ENCODE measurements at regions not wholly inside any gene's neighbourhood (a gene's known extent, or its start where the extent isn't known, plus 50 kb on each side); places are given as distances from the start of the nearest gene placed in this dataset.

GRCh38 chr3:72220946-72221345 lies 436.0 kb upstream of the PROK2 start:
- POLR2A ChIA-PET = no interaction called here
- Histone ChIP-seq H3K4me1 (ENCODE audit: insufficient read depth, low read length) (no peaks in the 10 kb centered on the region), H3K9me3 (ENCODE audit: low read length) (peaks cover 6% of the 10 kb centered on the region), H3K27ac (ENCODE audit: low read depth, low read length) (no peak overlapping the region), H3K4me3 (ENCODE audit: low read length) (no peak overlapping the region), H3K27me3 (ENCODE audit: insufficient read depth, low read length, poor library complexity, severe bottlenecking) (no peaks in the 10 kb centered on the region), H3K36me3 (ENCODE audit: insufficient read depth, low read length) (no peaks in the 10 kb centered on the region)
- Mint-ChIP-seq H3K9me3 (peaks cover 15 to 21% (median 18%) of the 10 kb centered on the region in 5 donors), H3K4me3 (no peak overlapping the region), H3K4me1 (no peaks in the 10 kb centered on the region), H3K27me3 (peaks cover 3 to 14% of the 10 kb centered on the region in 2 donors), H3K36me3 (no peaks in the 10 kb centered on the region), H3K27ac (no peak overlapping the region)
- no peak for DNase-seq
- CTCF ChIA-PET = no interaction called here

- Histone ChIP-seq H3K36me3 (ENCODE audit: insufficient read depth, low read length) (no peaks in the 10 kb centered on the region), H3K27me3 (ENCODE audit: insufficient read depth, low read length, poor library complexity, severe bottlenecking) (no peaks in the 10 kb centered on the region), H3K4me1 (ENCODE audit: insufficient read depth, low read length) (no peaks in the 10 kb centered on the region), H3K4me3 (ENCODE audit: low read length) (no peak overlapping the region), H3K27ac (ENCODE audit: low read depth, low read length) (no peak overlapping the region), H3K9me3 (ENCODE audit: low read length) (no peaks in the 10 kb centered on the region)
- ChIA-PET CTCF (no interaction called here), POLR2A (no interaction called here)
- Mint-ChIP-seq H3K27me3 (peaks cover 3 to 14% of the 10 kb centered on the region in 2 donors), H3K36me3 (no peaks in the 10 kb centered on the region), H3K9me3 (peaks cover 6 to 9% (median 8%) of the 10 kb centered on the region in 5 donors), H3K4me3 (no peak overlapping the region), H3K27ac (no peak overlapping the region), H3K4me1 (no peaks in the 10 kb centered on the region)
- DNase-seq = no peak
These were observed 434.8 kb upstream of the PROK2 start for GRCh38 chr3:72219752-72220151.

GRCh38 chr3:72217570-72217969 lies 432.6 kb upstream of the PROK2 start:
- DNase-seq = no peak
- POLR2A ChIA-PET = no interaction called here
- Histone ChIP-seq H3K27me3 (ENCODE audit: insufficient read depth, low read length, poor library complexity, severe bottlenecking) (no peaks in the 10 kb centered on the region), H3K9me3 (ENCODE audit: low read length) (no peaks in the 10 kb centered on the region), H3K27ac (ENCODE audit: low read depth, low read length) (no peak overlapping the region), H3K4me1 (ENCODE audit: insufficient read depth, low read length) (no peaks in the 10 kb centered on the region), H3K4me3 (ENCODE audit: low read length) (no peak overlapping the region), H3K36me3 (ENCODE audit: insufficient read depth, low read length) (no peaks in the 10 kb centered on the region)
- no peaks in the 10 kb centered on the region for H3K36me3 Mint-ChIP-seq
- H3K4me1 Mint-ChIP-seq = no peaks in the 10 kb centered on the region
- no peak overlapping the region for H3K27ac Mint-ChIP-seq
- CTCF ChIA-PET = no interaction called here
- H3K9me3 Mint-ChIP-seq = no peaks in the 10 kb centered on the region
- H3K27me3 Mint-ChIP-seq = peaks cover 3 to 14% of the 10 kb centered on the region in 2 donors
- H3K4me3 Mint-ChIP-seq = no peak overlapping the region

- ChIA-PET CTCF (no interaction called here), POLR2A (no interaction called here)
- DNase-seq = no peak
- no peaks in the 10 kb centered on the region for H3K27me3 ChIP-seq (ENCODE audit: insufficient read depth, low read length, poor library complexity, severe bottlenecking)
- no peaks in the 10 kb centered on the region for H3K36me3 Mint-ChIP-seq
- H3K9me3 Mint-ChIP-seq = no peaks in the 10 kb centered on the region
- H3K4me1 ChIP-seq (ENCODE audit: insufficient read depth, low read length) = no peaks in the 10 kb centered on the region
- peaks cover 4 to 12% of the 10 kb centered on the region in 2 donors for H3K27me3 Mint-ChIP-seq
- no peak overlapping the region for H3K27ac ChIP-seq (ENCODE audit: low read depth, low read length)
- no peak overlapping the region for H3K27ac Mint-ChIP-seq
- no peak overlapping the region for H3K4me3 Mint-ChIP-seq
- no peaks in the 10 kb centered on the region for H3K4me1 Mint-ChIP-seq
- no peaks in the 10 kb centered on the region for H3K9me3 ChIP-seq (ENCODE audit: low read length)
- no peaks in the 10 kb centered on the region for H3K36me3 ChIP-seq (ENCODE audit: insufficient read depth, low read length)
- no peak overlapping the region for H3K4me3 ChIP-seq (ENCODE audit: low read length)
These were observed 429.4 kb upstream of the PROK2 start for GRCh38 chr3:72214066-72214951.

GRCh38 chr3:72213296-72214065 lies 428.5 kb upstream of the PROK2 start:
- Mint-ChIP-seq H3K4me3 (no peak overlapping the region), H3K9me3 (no peaks in the 10 kb centered on the region), H3K27ac (no peak overlapping the region), H3K4me1 (no peaks in the 10 kb centered on the region), H3K27me3 (peaks cover 4 to 8% of the 10 kb centered on the region in 2 donors), H3K36me3 (no peaks in the 10 kb centered on the region)
- H3K27me3 ChIP-seq (ENCODE audit: insufficient read depth, low read length, poor library complexity, severe bottlenecking) = no peaks in the 10 kb centered on the region
- H3K4me3 ChIP-seq (ENCODE audit: low read length) = no peak overlapping the region
- DNase-seq = no peak
- ChIA-PET CTCF (no interaction called here), POLR2A (no interaction called here)
- H3K9me3 ChIP-seq (ENCODE audit: low read length) = no peaks in the 10 kb centered on the region
- H3K27ac ChIP-seq (ENCODE audit: low read depth, low read length) = no peak overlapping the region
- no peaks in the 10 kb centered on the region for H3K4me1 ChIP-seq (ENCODE audit: insufficient read depth, low read length)
- no peaks in the 10 kb centered on the region for H3K36me3 ChIP-seq (ENCODE audit: insufficient read depth, low read length)

- CTCF ChIA-PET = no interaction called here
- H3K4me1 Mint-ChIP-seq = no peaks in the 10 kb centered on the region
These were observed 427.4 kb upstream of the PROK2 start for GRCh38 chr3:72212396-72212795.

GRCh38 chr3:72210261-72210660 lies 425.3 kb upstream of the PROK2 start:
- DNase-seq = no peak
- CTCF ChIA-PET = no interaction called here
- Mint-ChIP-seq H3K4me1 (no peaks in the 10 kb centered on the region), H3K36me3 (no peaks in the 10 kb centered on the region), H3K4me3 (no peak overlapping the region), H3K9me3 (no peaks in the 10 kb centered on the region), H3K27ac (no peak overlapping the region), H3K27me3 (peaks cover 3 to 10% of the 10 kb centered on the region in 2 donors)
- Histone ChIP-seq H3K4me3 (ENCODE audit: low read length) (no peak overlapping the region), H3K27ac (ENCODE audit: low read depth, low read length) (no peak overlapping the region), H3K9me3 (ENCODE audit: low read length) (no peaks in the 10 kb centered on the region), H3K36me3 (ENCODE audit: insufficient read depth, low read length) (no peaks in the 10 kb centered on the region), H3K27me3 (ENCODE audit: insufficient read depth, low read length, poor library complexity, severe bottlenecking) (no peaks in the 10 kb centered on the region), H3K4me1 (ENCODE audit: insufficient read depth, low read length) (no peaks in the 10 kb centered on the region)
- POLR2A ChIA-PET = no interaction called here

More at GRCh38 chr3:72212396-72212795, 427.4 kb upstream of the PROK2 start:
- Mint-ChIP-seq H3K9me3 (no peaks in the 10 kb centered on the region), H3K4me3 (no peak overlapping the region), H3K27ac (no peak overlapping the region), H3K27me3 (peaks cover 4 to 5% of the 10 kb centered on the region in 2 donors), H3K36me3 (no peaks in the 10 kb centered on the region)
- H3K9me3 ChIP-seq (ENCODE audit: low read length) = no peaks in the 10 kb centered on the region
- DNase-seq = no peak
- no peaks in the 10 kb centered on the region for H3K36me3 ChIP-seq (ENCODE audit: insufficient read depth, low read length)
- H3K27me3 ChIP-seq (ENCODE audit: insufficient read depth, low read length, poor library complexity, severe bottlenecking) = no peaks in the 10 kb centered on the region
- H3K27ac ChIP-seq (ENCODE audit: low read depth, low read length) = no peak overlapping the region
- no peak overlapping the region for H3K4me3 ChIP-seq (ENCODE audit: low read length)
- POLR2A ChIA-PET = no interaction called here
- H3K4me1 ChIP-seq (ENCODE audit: insufficient read depth, low read length) = no peaks in the 10 kb centered on the region

- no peak for DNase-seq
- Mint-ChIP-seq H3K4me3 (no peak overlapping the region), H3K27me3 (peaks cover 19 to 43% of the 10 kb centered on the region in 2 donors), H3K36me3 (peaks cover 0 to 1% (median 0%) of the 10 kb centered on the region in 3 donors), H3K9me3 (peaks cover 3 to 9% (median 7%) of the 10 kb centered on the region in 5 donors), H3K4me1 (no peaks in the 10 kb centered on the region), H3K27ac (no peak overlapping the region)
- no peak overlapping the region for H3K27ac ChIP-seq (ENCODE audit: low read depth, low read length)
- no peaks in the 10 kb centered on the region for H3K4me1 ChIP-seq (ENCODE audit: insufficient read depth, low read length)
- no peaks in the 10 kb centered on the region for H3K36me3 ChIP-seq (ENCODE audit: insufficient read depth, low read length)
- no peaks in the 10 kb centered on the region for H3K27me3 ChIP-seq (ENCODE audit: insufficient read depth, low read length, poor library complexity, severe bottlenecking)
- H3K4me3 ChIP-seq (ENCODE audit: low read length) = no peak overlapping the region
- CTCF ChIA-PET = no interaction called here
- POLR2A ChIA-PET = no interaction called here
- H3K9me3 ChIP-seq (ENCODE audit: low read length) = no peaks in the 10 kb centered on the region
These were observed 420.4 kb upstream of the PROK2 start for GRCh38 chr3:72205297-72205826.
